HG02970 (cell line): ENCODE measurements at regions not wholly inside any gene's neighbourhood (a gene's known extent, or its start where the extent isn't known, plus 50 kb on each side); places are given as distances from the start of the nearest gene placed in this dataset.

Experiments used
- ATAC-seq: cut with Tn5 transposase; IDR thresholded peaks from one replicate; pipeline ENCODE4 v1.9.1; 2021; ENCODE audit warnings: mild to moderate bottlenecking, moderate library complexity, moderate number of reproducible peaks; ENCODE audit not compliant: unreplicated experiment, low FRiP score

DNA sequence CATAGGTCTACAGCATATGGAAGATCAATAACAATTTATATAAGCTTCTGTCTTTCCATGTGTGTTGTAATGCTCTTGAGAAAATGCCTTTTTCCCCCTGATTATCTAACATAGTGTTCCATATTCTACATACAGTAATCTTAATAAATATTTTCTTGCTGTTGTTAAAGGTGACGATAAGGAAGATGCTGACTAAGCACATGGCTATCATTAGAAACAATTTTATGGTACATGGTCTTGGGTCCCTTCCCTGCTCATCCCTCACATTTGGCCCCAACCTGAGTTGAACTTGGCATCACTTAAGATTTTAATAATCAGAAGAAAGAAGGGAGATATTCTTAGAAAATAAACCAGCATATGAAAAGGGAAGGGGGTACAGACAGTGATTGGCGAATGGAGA lies 382.1 kb upstream of the CDH20 start:
- ATAC-seq, result no peak

DNA sequence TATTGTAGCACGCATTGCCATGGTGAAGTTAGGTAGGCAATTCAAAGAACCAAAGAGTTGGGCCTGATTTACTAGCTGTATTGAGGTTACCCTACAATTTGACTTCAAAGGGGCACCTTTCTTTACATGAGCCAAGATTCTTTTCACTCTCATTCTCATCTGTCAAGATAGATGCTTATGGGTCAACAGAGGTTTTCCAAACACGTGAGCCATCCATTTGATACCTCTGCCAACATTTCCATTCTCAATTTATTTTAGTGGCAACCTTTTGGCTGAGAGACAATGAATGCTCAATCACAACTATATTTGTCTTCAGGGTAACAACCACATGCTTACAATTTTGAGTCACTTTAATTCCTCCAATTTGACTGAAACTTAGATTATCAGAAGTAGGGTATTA lies 370.6 kb upstream of the CDH20 start:
- ATAC-seq, result no peak

DNA sequence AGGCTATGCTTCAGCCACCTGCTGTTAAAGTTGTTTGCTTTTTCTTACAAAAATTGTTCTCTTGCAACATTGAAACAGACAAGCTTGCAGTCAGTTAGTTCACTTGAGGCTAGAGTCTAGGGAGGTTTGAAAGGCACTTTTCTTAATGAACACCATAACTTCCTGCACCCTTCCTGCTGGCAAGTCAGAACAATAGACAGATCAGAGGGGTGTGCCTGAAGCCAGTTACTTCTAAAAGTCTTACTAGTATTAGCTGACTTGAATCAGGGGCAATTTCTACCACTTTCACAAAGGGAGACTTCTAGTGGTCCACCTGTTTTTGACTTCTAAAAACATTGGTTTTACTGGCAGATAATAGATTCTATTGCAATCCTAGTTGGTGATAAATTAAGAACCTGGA lies 367.4 kb upstream of the CDH20 start:
- no peak for ATAC-seq

GRCh38 chr18:60966876-60967275 lies 366.4 kb upstream of the CDH20 start:
- ATAC-seq, result no peak

DNA sequence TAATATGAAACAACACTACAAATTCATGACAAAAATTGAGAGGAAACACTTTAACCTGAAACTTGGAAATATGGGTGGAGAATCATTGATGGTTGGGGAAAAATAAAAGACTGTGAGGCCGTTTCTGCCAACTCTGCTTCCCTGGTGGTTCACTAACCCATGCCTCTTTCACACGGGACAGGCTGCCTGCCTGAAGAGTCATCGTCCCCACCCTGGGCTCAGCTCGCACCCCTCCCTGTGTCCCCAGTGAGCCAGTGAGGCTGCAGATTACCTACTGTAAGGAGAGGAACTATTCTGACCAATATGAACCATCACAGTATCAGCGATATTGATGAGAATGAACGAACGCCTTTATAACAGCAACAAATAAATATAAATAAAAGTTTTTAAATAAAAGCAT lies 357.8 kb upstream of the CDH20 start:
- no peak for ATAC-seq

- no peak for ATAC-seq
Observed at GRCh38 chr18:60976976-60977375, 356.3 kb upstream of the CDH20 start.

- ATAC-seq, result no peak
Observed at GRCh38 chr18:60978338-60978737, 354.9 kb upstream of the CDH20 start.

DNA sequence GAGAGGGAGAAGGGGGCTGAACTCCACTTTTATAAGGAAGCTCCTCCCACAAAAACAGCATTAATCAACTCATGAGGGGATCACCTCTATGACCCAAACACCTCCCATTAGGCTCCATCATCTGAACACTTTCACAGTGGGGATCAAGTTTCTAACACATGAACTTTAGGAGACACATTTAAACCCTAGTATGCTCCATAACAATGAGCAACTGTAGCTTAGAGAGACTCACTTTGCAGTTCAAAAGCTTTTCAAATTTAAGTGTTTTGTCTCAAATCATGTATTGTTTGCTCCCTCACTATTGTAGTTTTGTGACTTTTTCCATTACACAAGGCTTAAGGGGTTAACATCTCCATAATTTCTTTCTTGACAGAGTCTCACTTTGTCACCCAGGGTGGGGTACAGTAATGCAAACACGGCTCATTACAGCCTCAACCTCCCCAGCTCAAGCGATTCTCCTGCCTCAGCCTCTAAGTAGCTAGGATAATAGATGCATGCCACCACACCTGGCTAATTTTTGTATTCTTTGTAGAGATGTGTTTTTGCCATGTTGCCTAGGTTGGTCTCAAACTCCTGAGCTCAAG lies 352.7 kb upstream of the CDH20 start:
- no peak for ATAC-seq

DNA sequence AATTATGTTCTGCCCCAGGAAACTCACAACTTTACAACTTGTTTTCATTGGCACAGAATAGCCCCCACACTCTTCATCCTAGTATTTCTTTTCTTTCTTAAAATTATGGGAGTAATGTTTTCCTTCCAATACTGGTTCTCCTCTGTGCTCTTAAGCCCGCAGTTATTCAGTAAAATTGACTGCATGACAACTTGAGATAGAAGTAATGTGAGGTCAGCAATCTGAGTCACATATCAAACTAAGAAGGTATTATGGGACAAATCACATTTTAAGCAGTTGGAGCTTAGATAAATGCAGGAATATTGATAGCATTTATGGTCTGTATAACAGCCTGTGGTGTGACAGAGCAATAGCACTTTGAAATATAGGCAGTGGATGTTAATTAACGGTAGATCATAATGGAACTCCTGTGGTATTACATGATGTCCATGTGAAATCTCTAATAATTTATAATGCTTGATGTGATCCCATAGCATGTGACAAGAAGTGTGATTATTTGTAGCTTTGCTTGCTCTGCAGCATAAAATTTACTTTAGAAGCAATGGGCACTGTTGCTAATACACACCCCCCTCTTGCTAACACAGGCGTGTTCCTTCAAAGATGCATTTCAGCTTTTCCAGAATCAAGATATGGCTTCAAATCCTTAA lies 351.4 kb upstream of the CDH20 start:
- ATAC-seq, result no peak

- no peak for ATAC-seq
Observed at GRCh38 chr18:60982329-60982695, 350.9 kb upstream of the CDH20 start.

GRCh38 chr18:60982928-60983327 lies 350.3 kb upstream of the CDH20 start:
- no peak for ATAC-seq

DNA sequence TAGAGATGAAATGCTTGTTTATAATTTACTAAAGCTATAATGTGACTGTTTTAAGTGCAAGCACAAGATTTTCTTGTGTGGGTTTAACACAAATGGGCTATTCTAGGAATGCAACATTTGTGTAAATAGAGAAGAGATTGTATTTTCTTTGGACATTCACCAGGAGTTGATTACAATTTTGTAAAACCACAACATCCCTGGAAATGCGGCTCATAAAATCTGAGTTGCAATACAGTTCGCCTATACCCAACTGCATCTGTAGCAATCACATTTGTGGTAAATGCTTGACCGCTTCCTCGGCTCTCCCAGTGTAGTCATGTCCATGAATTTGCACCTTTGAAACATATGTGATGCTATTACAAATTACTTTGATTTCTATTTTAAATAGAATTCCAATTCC lies 348.7 kb upstream of the CDH20 start:
- ATAC-seq, result no peak

DNA sequence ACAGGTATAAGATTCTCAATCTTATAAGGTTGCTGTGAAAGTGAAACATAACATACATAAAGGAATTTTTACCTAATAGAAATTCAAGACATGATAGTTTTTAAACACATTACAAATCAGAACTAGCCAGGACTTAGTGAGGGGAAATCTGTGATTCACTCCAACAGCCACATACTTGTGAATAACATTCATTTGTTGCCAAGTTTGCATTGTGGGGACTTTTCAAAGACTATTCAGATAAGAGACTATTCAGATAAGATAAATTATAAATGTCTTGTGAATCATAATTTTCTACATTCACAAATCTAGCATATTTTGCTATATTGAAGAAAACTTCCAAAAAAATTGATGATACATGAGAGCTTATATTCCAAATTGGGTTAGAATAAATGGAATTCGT lies 345.3 kb upstream of the CDH20 start:
- no peak for ATAC-seq

DNA sequence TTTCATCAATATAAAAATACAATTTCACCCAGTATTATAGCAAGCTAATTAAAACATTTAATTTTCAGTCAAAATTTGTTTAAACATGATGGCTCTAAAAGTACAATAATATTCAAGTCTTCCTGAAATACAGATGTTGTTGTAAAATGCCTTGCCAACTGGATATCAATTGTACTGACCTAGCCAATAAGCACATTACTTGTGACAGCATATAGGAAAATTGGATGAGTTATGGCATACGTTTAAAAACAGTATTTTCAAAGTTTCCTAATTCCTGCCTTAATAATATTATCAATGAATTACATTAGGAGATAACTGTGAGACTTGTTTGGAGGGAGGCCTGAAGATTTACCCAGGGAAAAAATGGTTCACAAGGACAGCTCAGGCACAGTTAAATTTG lies 336.9 kb upstream of the CDH20 start:
- no peak for ATAC-seq

- no peak for ATAC-seq
Observed at GRCh38 chr18:60996822-60997221, 336.4 kb upstream of the CDH20 start.

DNA sequence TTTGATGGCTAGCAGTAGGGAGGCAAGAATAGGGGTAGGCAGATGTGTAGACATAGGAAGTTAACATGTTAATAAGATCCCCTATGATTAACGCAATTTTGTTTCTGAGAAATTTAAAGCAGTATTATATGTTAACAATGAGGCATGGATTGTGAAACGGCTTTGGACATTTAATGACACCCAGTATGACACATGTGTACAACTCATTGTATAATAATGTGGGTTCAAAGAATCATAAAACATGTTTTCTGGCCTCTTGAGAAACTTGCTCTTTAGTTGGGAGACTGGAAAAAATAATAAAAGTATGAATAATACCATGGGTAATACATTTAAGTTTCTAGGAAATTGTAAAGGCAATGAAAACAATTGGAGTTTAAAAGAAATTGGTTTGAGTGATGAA lies 332.1 kb upstream of the CDH20 start:
- ATAC-seq, result no peak

GRCh38 chr18:61006687-61007224 lies 326.5 kb upstream of the CDH20 start:
- no peak for ATAC-seq

GRCh38 chr18:61019338-61020301 lies 313.6 kb upstream of the CDH20 start:
- no peak for ATAC-seq

- ATAC-seq, result no peak
Observed at GRCh38 chr18:61025596-61025995, 307.6 kb upstream of the CDH20 start.

DNA sequence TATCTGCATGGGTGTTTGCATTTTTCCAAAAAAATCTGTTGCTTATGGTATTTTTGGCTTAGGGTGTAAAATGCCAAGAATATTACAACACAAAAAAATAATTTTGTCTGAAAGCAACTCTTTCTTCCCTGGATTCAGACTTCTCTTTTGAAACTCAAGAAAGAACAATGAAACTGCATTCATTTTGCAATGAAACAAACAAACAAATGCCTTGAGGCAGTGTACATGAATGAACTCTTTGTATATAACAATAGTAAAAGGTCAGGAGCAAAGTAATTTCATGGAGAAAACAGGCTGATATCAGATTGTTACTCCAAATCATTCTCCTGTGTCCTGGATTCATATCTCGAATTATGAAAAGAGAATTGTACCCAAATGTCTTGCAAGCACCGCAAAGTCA lies 301.6 kb upstream of the CDH20 start:
- no peak for ATAC-seq

- no peak for ATAC-seq
Observed at GRCh38 chr18:61034580-61034979, 298.6 kb upstream of the CDH20 start.
